Heart left ventricle (tissue), 13 donors: ENCODE measurements at regions not wholly inside any gene's neighbourhood (a gene's known extent, or its start where the extent isn't known, plus 50 kb on each side); places are given as distances from the start of the nearest gene placed in this dataset.

Experiments used
- POLR2A ChIP-seq, 2 donors: fragments of 450-650 bp; IDR thresholded peaks; one replicate each; pipeline ENCODE4 v1.6.1; 2017; ENCODE audit warnings: antibody characterized with exemption in 2 of 2, mild to moderate bottlenecking in 2 of 2, moderate library complexity in 2 of 2
- TF ChIP-seq, protein P1 (sequence below), 12 donors: fragments of 200-600 bp; sonication (generic) in 4 of 12; IDR thresholded peaks; one replicate each; pipeline versions ENCODE4 v1.5.0 to v1.8.0; 2018 to 2022; ENCODE audit warnings: antibody characterized with exemption in 12 of 12, mild to moderate bottlenecking in 5 of 12
- donor health status: ischemic (EF 13 %, LVEDD 7.1; RV severe dilation, severe dysfunction).
- donor health status: DM: no; HTN: yes; CAD: no.
- donor health status: DM: no; HTN: no; CAD: no.
- donor health status: ischemic (EF 25% LVEDD 6.9; RV normal size, moderate dysfunction).
- donor health status: ischemic (EF 25% LVEDD 5.7; RV mildly dilated, moderate dysfunction).
- donor health status: ischemic (EF 35%, LVEDD 5.7; RV mildly dilated, moderate dysfunction).
- donor health status: nonischemic (EF 11% LVEDD 7.7; RV severe dilation, severe dysfunction).
- donor health status: DM: yes; HTN: yes; CAD: no.
- donor health status: PGD.
- donor health status: ischemic (EF 29% LVEDD 5.4; RV normal size, mild dysfunction).
- donor health status: nonischemic (EF 23%, LVEDD 6.1; RV moderate dilation, normal function).

DNA sequence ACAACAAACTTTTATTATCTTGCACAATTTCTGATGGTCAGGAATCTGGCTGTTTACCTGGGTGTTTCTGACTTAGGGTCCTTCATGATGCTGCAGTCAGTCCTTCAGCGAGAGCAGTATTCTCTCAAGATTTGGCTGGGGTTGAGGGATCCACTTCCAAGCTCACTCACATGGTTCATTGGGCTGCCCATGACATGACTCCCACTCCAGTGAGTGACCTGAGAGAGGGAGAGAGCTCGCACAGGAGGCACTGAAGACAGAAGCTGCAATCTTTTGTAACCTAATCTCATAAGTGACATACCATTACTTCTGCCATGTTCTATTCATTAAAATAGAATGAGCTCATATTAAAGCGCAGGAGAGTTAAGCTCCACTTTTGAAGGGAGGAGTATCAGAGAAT, 212.6 kb downstream of the SPATA31D1 start:
- TF ChIP-seq, protein P1, sequence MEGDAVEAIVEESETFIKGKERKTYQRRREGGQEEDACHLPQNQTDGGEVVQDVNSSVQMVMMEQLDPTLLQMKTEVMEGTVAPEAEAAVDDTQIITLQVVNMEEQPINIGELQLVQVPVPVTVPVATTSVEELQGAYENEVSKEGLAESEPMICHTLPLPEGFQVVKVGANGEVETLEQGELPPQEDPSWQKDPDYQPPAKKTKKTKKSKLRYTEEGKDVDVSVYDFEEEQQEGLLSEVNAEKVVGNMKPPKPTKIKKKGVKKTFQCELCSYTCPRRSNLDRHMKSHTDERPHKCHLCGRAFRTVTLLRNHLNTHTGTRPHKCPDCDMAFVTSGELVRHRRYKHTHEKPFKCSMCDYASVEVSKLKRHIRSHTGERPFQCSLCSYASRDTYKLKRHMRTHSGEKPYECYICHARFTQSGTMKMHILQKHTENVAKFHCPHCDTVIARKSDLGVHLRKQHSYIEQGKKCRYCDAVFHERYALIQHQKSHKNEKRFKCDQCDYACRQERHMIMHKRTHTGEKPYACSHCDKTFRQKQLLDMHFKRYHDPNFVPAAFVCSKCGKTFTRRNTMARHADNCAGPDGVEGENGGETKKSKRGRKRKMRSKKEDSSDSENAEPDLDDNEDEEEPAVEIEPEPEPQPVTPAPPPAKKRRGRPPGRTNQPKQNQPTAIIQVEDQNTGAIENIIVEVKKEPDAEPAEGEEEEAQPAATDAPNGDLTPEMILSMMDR (IDR thresholded peaks at IDR 0.05) = no peak
- TF ChIP-seq POLR2A (IDR thresholded peaks at IDR 0.05) = no peak
